Activated T-cell treated with anti-CD3 and anti-CD28 coated beads, Interleukin-2, amount 50 U/mL, for 1 hour (primary cell): ENCODE measurements at regions not wholly inside any gene's neighbourhood (a gene's known extent, or its start where the extent isn't known, plus 50 kb on each side); places are given as distances from the start of the nearest gene placed in this dataset.

ENCODE experiments used
- DNase-seq: peaks from one replicate; pipeline ENCODE4 v3.0.0-alpha.2; 2020

DNA sequence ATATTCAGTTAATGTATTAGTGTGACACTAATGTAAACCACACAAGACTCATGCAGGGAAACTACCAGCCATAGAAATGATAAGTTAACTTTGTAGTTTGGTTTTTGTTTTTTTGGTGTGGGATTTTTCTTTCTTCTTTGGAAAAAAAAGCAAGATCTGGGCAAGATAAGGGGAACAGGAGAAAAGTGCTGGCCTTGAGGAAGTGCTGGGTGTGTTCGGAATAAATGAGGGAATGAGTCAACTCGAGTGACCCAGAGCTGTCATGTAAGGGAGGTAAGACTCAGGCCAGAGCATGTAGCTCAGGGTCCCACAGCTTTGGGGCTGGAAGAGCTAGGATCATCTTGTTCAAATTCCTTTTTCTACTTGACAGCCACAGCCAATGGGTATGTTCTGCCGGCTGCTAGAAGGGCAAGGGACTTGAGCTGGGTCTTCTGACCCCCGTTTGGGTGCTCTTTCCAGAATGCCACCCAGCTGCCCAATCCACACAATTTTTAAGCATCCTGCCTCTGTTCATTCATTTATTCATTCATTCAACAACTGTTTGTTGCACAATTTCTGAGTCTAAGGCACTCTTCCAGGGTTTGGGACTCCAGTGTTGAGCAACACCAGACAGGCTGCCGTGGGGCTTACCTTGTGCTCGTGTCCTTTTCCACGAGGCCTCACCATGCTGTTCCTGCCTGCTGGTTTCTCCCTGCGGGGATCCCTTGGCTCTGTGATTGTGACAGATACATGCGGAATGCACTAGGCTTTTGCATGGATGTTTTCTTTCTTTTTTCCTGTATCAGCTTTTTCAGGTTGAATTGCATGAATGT lies 54.5 kb downstream of the CLDN34 start:
- no peak for DNase-seq

DNA sequence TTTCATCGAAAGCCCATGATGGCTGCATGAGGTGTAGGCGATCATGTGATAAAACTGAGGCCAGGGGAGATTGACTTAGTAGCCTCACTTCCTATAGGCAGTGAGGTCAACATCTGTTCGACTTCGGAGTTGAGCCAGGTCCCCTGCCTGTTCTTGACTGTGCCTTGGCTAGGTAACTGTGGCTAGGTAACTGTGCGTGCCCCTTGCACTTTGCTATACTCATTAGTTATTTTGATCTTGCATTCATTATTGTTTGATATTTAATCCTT lies 55.0 kb downstream of the CLDN34 start:
- DNase-seq = no peak

DNA sequence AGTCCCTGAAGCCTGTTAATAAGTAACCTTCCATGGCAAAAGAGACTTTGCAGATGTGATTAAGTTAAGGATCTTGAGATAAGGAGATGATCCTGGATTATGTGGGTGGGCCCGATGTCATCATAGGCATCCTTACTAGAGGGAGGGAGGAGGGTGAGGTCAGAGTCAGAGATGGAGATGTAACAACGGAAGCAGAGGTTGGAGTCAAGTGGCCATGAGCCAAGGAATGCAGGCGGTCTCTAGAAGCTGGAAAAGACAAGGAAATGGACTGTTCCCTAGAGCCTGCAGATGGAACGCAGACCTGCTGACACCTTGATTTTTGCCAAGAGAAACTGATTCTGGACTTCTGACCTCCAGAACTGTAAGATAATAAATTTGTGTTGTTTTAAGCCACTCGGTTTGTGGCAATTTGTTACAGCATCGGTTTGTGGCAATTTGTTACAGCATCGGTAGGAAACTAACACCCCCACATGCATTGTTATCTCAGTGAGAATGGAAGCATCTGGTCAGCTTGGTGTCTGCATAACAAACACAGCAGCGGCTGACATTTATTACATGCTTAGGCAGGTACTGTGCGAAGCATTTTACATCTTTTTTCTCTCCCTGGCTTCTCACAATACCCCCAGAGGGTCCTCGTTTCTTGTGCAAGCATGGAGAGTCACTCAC lies 55.6 kb downstream of the CLDN34 start:
- DNase-seq = no peak

DNA sequence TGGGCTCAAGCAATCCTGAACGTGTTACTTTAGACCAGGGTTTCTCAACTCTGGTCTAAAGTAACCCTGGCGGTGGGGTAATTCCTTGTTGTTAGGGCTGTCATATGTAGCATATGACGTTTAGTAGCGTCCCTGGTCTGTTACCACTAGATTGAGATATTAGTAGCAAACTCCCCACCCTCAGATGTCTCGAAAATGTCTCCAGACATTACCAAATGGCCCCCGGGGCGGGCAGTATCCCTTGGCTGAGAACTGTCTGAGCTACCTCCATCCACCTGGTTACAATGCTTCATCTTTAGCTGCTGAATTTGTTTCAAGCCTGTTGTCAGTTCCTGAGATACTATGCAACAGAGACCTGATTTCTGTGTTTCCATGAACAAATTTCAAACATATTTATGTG lies 56.7 kb downstream of the CLDN34 start:
- DNase-seq = no peak

DNA sequence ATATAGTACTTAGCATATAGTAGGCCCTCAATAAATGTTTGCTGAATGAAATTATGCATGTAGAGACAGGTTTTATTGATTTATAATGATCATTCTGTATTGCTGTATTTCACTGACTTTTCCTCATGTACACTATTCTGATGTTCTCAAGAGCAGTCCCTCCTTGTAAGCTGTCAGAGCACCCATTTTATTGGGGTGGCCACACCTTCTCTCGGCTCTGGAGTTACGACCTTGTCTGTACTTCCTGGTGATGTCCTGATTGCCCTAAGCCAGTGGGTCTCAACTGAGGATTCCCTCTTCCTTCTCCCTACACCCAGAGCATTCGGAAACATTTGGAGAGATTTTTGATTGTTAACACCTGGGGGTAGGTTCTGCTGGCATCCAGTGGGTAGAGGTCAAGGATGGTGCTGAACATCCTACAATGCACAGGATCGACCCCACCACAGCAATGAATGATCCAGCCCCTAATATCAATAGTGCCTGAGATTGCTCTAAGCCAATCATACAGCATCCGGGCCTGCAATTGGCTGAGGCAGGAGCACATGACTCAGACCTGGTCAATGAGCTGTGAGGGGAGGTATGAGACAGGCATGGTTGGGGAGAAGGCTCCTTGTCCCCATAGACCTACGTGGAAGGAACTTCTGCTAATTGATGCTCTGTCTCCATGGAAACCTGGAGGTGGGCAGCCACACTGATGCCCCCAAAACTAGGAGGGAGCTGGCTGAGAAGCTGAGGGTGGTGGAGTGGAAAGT lies 58.8 kb downstream of the CLDN34 start:
- DNase-seq = no peak

DNA sequence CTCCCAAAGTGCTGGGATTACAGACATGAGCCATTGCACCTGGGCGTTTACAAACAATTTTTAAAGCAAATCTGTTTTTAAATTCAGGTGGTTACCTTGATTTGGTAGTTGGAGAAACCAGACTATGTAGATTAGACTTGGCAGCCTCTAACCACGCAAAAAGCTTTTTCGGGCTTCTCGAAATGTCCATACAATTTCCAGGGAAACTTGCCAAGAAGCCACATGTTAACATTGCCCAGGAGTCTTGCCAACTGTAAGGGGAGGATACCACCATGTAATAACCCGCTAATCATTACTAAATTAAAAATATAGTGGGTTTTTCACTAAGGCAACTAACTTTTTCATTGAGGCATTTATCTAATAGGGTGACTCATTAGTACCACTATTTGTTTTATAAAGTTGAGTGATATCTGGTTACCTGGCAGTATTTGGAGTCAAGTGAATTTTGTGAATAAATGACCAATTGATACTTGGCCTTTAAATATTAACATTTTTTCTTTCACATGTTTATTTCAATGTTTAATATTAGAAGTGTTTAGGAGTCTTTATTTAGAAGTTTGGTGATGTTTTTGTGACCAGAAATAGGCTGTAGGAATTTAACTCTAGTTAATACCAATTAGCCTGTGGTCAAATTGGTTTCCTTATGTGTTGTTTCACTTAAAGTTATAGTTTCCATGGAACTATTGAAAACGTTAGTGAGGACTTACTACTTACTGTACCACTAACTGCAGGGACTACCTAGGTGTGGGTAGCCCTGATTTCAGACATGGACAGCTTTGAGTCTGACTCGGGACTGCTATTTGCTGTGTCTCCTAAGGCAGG lies 61.3 kb downstream of the CLDN34 start:
- no peak for DNase-seq

DNA sequence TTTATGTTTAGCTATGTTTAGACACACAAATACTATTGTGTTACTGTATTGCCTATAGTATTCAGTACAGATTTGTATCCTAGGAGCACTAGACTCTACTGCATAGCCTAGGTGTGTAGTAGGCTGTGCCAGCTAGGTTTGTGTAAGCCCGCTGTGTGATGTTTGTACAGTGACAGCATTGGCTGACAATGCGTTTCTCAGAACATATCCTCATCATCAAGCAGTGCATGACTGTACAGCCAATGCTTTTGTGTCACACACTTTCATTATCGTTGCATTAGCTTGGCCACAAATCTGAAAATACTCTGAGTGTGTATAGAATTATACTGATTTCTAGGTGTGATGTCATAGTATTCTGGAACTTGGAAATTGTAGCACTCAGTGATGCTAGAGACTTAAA lies 63.4 kb downstream of the CLDN34 start:
- DNase-seq = no peak

DNA sequence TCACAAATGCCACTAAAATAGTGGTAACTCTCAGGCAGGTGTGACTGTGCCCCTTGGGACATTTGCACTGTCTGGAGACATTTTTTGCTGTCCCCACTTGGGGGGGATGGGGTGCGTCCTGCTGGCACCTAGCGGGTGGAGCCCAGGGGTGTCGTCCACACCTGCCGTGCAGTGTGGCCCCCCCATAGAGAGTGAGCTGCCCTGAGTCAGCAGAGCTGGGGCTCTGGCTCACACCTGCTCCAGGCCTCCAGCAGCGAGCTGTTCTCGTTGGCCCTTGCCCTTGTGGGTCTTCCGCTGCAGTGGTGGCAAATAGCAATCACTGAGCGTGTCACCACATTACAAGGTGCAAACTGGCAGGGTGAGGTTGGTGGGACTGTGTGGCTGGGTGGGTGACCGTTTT lies 64.6 kb downstream of the CLDN34 start:
- no peak for DNase-seq

DNA sequence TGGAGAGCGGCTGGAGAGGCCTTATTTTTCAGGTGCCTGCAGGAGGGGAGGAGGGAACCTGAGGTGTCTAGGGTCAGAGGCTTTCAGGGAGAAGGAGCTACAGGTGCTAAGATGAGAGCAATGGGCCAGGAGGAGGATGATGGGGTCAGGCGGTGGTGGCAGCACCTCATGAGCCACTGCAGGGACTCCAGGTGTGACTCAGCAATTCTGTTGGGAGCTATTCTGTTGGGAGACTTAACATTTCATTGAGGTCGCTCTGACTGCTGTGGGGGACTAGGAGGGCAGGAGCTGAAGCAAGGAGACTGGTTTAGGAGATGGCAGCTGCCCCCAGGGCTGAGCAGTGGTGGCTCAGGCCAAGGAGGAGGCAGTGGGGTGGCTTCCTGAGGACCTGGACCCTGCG lies 65.0 kb downstream of the CLDN34 start:
- DNase-seq = no peak

DNA sequence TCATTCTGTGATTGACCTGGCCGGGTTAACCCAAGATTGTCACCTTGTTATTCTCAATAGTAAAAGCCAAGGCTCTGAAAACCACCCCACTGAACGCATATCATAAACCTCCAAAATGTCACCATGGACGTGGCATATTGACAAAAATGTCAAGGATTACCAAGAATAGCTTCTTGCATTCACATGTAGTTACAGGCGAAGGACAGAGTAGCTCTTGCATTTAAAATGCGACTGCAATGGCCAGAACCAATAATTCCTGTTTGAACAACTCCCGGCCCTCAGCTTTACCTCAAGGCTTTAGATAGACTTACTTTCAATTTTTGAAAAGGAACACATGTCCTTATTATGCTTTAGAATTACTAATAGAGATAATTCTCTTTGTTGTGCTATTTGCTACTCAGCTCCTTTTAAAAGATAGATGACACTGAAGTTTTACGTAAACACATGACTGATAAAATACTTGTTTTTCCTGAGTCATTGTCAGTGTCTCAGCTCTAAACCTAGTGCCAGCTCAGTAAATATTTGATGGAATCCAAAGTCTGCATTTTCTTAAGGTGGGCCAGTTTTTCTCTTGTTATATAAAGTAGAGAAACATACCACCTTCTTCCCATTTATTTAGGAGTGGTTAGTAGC lies 66.3 kb downstream of the CLDN34 start:
- DNase-seq = no peak

DNA sequence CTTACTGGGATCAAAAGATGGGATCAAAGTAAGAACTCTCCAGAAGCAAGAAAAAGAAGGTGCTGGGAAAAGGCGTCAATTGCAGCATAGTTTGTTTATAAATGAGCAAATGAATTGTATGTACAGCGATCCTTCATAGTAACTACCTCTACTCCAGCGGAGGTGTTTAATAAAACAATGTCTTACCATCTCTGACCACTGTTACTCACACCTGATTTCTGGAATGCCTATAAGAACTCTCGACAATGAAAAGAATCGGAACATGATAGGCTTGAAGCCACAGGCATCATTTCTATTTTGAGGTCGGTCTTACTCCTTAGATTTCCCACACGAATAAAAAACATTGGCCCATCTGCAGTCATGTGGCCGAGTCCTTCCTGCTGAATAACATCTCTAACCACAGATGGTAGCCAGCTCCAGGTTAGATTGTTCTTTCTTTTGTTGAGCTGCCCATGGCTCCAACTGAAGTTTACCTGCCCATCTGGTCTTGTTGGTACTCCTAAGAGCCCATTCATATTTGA lies 67.6 kb downstream of the CLDN34 start:
- DNase-seq = no peak

DNA sequence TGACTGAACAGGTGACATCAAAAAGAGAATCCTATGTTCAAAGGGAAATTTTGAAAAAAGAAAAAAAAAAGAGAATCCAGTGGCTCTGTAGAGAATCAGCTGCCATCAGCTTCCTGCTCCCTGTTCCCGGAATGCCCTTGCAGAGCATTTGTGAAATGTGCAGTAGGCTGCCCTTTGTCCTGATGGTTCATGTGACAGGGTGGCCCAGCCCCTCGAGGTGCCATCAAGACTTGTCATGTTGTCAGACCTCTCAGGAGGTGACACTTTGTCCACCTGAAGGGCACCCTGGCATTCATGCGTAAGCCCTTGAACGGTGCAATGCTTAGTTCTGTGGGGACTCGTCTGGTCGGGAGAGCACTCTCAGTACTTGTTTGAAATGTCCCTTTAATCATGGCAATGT lies 71.4 kb downstream of the CLDN34 start:
- DNase-seq = no peak

DNA sequence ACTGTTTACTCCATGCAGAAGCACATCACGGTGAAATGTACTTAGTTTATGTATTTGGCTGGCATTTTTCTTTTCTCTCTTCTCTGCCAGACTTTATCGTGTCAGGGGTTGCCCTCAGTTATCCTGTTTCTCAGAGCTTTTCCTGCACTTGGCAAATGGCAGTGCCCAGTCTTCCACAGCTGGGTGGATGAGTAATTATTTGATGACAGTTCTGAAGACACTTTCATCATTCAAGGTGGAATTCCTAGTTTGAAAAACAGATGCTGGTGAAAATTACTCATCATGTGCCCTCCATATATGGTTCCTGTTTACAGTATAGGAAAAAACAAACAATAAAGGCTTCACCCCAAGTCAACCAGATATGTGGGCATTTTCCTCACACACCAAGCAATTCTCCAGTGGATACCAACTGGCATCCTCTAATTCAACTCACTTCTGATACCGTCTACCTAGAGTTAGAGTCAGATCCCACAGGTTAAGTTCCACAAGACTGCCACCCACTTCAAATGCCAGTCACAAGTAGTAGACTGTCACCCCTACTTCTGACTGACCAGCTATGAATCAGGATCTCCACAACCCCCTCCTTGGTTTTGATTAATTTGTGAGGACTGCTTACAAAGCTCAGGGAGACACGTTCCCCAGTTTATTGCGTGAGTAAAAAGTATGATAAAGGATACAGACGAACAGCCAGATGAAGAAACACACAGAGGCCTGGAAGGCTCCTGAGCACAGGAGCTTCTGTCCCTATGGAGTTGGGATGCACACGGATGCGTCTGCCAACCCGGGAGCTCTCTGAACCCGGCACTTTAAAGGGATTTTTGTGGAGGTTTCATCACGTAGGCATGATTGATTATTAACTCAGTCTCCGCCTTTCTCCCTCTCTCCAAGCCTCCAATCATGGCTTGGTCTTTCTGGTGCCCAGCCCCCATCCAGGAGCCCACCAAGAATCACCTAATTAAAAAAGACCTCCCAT lies 72.9 kb downstream of the CLDN34 start:
- no peak for DNase-seq

DNA sequence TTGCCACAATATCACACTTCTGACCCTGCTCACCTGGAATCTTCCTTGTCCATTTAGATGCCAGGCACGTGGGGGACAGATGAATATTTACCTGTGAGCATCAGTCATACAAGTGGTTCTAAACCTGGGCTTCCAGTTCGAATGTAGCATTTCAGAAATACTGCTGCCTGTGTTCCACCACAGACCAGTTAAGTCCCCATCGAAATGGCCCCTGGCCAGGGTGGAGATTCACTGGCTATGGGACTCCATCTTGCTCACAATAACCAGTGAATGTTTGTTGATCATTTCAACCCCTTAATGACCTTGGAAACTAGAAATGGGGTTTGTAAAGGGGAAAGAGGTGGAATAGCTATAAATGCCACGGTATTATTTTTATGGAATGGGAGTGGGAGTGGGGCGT lies 73.8 kb downstream of the CLDN34 start:
- DNase-seq = no peak

DNA sequence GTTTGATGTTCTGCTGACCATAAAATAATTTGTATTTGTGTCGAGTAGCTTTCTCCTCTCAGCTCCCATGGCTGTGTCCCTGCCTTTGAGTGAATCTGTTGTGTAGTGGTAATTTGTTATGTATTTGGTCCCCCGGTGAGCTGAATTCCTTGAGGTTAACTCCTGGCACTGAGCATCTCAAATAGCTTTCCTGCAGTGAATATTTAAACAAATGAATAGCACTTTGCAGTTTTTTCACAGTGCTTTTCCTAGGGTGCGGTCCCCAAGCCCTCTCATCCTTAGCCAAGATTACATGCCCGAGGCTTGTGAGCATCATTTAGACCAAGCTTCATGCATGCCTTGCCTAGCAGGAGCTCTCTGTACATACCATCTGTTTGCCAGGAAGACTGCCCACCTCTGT lies 74.2 kb downstream of the CLDN34 start:
- no peak for DNase-seq

DNA sequence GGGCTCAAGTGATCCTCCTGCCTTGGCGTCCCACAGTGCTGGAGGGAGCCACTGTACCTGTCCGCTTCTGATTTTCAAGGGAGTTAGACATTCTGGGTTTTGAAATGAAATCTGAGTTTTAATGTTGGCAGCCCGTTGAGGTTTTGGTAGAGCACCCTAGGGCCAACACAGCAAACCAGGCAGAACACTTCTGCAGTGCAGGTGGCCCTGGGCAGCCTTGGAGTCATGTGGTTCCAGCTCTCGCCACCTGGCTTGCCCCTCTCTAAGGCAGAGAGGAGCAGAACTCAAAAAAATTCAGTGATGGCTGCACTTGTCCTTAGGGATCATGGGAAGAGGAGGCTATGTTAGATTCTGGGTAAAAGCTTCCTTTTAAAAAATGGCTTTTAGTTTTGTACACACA lies 74.9 kb downstream of the CLDN34 start:
- DNase-seq = no peak

DNA sequence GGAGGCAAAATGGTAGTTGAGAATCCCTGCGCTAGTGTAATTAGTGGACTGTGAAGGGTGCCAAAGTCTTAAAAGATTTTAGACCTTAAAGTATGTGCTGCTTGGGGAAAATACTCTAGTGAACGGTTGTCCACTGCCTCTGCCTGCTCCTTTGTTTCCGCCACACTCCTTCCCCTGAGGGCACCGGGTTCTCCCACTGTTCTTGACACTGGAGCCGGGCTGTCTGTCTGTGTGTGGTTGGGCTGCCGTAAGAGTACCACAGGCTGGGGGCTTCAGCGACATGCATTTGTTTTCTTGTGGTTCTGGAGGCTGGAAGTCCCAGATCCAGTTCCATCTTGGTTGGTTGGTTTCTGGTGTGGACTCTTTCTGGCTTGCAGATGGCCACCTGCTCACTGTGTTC lies 76.2 kb downstream of the CLDN34 start:
- no peak for DNase-seq

DNA sequence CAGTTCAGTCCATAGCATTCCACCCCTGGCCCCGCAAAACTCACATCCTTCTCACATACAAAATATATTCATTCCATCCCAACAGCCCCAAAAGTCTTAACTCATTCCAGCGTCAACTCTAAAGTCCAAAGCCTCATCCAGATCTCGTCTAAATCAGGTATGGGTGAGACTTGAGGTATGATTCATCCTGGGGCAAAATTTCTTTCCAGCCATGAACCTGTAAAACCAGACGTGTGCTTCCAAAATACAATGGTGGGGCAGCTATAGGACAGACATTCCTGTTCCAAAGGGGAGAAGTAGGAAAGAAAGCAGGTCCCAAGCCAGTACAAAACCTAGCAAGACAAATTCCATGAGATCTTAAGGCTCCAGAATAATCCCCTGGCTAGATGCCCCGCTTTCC lies 76.9 kb downstream of the CLDN34 start:
- no peak for DNase-seq

DNA sequence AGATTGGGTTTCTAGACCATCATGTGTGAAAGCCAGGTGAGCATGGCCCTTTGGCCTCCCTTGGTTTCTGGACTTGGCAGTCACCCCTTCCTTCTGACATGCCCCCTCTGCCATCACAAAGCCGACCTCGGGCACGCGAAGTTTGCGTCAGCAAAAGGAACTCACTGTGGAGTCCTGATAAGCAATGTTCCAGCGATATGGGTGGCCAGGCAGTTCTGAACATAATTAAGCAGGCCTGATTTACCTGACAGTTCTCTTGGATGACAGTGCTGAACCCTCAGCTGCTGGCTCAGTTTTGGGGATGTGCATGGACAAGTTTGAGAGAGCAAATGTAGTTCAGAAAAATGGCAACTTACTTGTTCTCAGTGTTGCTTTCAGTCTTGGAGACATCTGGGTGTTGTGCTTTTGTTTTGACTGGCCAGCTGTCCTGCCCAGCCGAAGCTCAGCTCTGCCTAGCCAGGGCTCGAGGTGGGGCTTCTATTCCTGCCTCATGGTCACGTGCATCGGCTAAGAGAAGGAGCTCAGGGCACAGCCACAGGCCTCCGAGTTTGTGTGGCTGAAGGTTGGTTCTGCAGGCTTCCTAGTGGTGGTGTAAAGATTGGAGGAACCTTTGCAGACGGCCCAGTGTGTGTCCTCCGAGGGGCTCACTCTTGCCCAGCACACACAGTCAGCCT lies 78.3 kb downstream of the CLDN34 start:
- DNase-seq = no peak

DNA sequence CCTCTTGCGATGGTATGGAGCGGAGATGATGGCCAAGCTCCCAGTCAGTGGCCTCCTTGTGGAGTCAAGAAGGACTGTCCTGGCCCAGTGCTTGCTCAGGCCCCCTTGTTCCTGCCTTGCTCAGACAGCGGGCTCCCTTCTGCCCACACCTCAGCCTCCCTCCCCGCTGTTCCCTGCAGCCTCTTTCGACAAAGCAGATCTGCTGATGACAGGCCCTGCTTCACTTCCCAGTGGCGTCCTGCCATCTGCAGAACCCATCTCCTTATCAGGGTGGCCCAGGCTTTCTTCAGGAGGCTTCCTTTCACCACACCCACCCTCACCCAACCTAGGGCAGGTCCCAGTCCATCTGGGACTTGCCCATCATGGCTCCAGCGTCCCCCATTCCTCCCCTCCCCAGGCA lies 80.0 kb downstream of the CLDN34 start:
- DNase-seq = no peak

DNA sequence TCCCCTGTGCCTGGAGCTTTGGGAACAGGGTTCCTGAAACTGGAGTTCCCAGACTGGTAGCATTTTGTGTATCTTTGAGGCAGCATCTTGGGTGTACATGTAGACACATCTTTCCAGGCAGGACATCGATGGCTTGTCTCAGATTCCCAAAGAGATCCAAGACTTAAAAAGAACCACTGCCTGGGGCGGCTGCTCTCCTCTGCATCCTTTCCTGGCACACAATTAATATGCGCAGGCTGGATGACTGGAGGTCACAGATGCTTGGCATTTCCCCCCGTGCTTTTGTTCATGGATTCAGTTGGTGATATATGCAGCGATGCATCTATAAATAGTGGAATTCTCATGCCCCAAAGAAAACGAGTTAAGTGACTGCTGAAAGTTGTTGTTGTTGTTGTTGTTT lies 80.5 kb downstream of the CLDN34 start:
- DNase-seq = no peak
